K562 (cell line): ENCODE measurements at regions not wholly inside any gene's neighbourhood (a gene's known extent, or its start where the extent isn't known, plus 50 kb on each side); places are given as distances from the start of the nearest gene placed in this dataset.

Source experiments
- ATAC-seq: fragments of 200-7000 bp; cut with Tn5 transposase; 3 replicates; pipeline ENCODE4 v1.9.1; 2020; ENCODE audit warnings: moderate library complexity
- BruUV-seq: library from RNA; stranded (reverse); fragments of 400-500 nt; replicated peaks from 2 replicates; lab custom pipeline; 2021; lab: Mats Ljungman, UMichigan
- CTCF ChIA-PET: fragments of 300-600 bp; formaldehyde crosslinking; extraction: SDS; loops from one replicate; lab custom pipeline; 2021; ENCODE audit warnings: low intra/inter-chr PET ratio; lab: Yijun Ruan, JAX
- POLR2A ChIA-PET: fragments of 300-600, 350-650 bp; sonication (Branson Sonifier 250); formaldehyde crosslinking; extraction: SDS; loops from one replicate; lab custom pipeline; 2021; ENCODE audit warnings: antibody characterized with exemption, inconsistent platforms; lab: Yijun Ruan, JAX
- DNase-seq, 4 experiments: peaks; one replicate each; pipeline versions ENCODE4 v3.0.0 to v3.0.0-alpha.2; 2011 to 2018; ENCODE audit warnings: low spot score in 3 of 4, mixed read lengths in 3 of 4; ENCODE audit errors: extremely low read depth in 1 of 4
- FAIRE-seq: peaks from 2 replicates; lab custom pipeline; 2011; peaks lifted over from hg19 to GRCh38; lab: Jason Lieb, UNC
- H2AFZ ChIP-seq: 2 replicates; pipeline ENCODE4 v1.6.0; 2011; ENCODE audit warnings: low read depth, low read length, control low read depth, inconsistent platforms
- H3K27ac ChIP-seq: fragments of 200-600 bp; 3 replicates; pipeline ENCODE4 v1.8.0; 2011; ENCODE audit warnings: low read depth, mild to moderate bottlenecking, control low read depth, inconsistent platforms, low read length, moderate library complexity, mixed read lengths; ENCODE audit errors: extremely low read depth
- H3K27me3 ChIP-seq, 2 experiments: fragments of 300-600 bp in 1 of 2; 2 replicates in 1 of 2; 3 replicates in 1 of 2; pipeline versions ENCODE4 v1.6.0 to v1.8.0; 2011; ENCODE audit warnings: inconsistent platforms in 2 of 2, low read length in 2 of 2, mild to moderate bottlenecking in 1 of 2, mixed read lengths in 1 of 2, moderate library complexity in 1 of 2; ENCODE audit not compliant: control insufficient read depth in 2 of 2, insufficient read depth in 2 of 2
- H3K36me3 ChIP-seq: fragments of 300-600 bp; 3 replicates; pipeline ENCODE4 v1.8.0; 2011; ENCODE audit warnings: mild to moderate bottlenecking, low read length, inconsistent platforms; ENCODE audit not compliant: control insufficient read depth, insufficient read depth
- H3K4me1 ChIP-seq, 2 experiments: fragments of 200-600 bp in 1 of 2; replicated peaks in 1 of 2; 2 replicates in 1 of 2; 3 replicates in 1 of 2; pipeline versions ENCODE4 v1.5.1 to v1.8.0; 2011; ENCODE audit warnings: inconsistent platforms in 2 of 2, low read length in 2 of 2, mild to moderate bottlenecking in 1 of 2, mixed read lengths in 1 of 2, moderate library complexity in 1 of 2; ENCODE audit not compliant: control insufficient read depth in 2 of 2, insufficient read depth in 2 of 2
- H3K4me2 ChIP-seq: 2 replicates; pipeline ENCODE4 v1.6.1; 2011; ENCODE audit warnings: low read length, control low read depth, inconsistent platforms, mixed read lengths; ENCODE audit not compliant: insufficient read depth
- H3K4me3 ChIP-seq: fragments of 200-600 bp; sonication (generic), shearing (Covaris generic); 2 replicates; pipeline ENCODE4 v1.5.1; 2016; ENCODE audit warnings: control low read depth, inconsistent platforms
- H3K79me2 ChIP-seq: fragments of 200-600 bp; 3 replicates; pipeline ENCODE4 v1.8.0; 2011; ENCODE audit warnings: low read length, inconsistent platforms; ENCODE audit not compliant: control insufficient read depth, insufficient read depth
- H3K9ac ChIP-seq, 2 experiments: 2 replicates each; pipeline versions ENCODE4 v1.6.0 to v1.6.1; 2011; ENCODE audit warnings: low read depth in 2 of 2, low read length in 2 of 2, control low read depth in 1 of 2, inconsistent platforms in 1 of 2, mild to moderate bottlenecking in 1 of 2, mixed read lengths in 1 of 2; ENCODE audit not compliant: insufficient read depth in 1 of 2
- H3K9me1 ChIP-seq: one replicate; pipeline ENCODE4 v1.6.0; 2011; ENCODE audit warnings: inconsistent platforms, mild to moderate bottlenecking, low read length, moderate library complexity; ENCODE audit not compliant: control insufficient read depth, insufficient read depth
- H3K9me3 ChIP-seq: replicated peaks from 2 replicates; pipeline ENCODE4 v1.5.1; 2011; ENCODE audit warnings: low read depth, low read length, inconsistent platforms; ENCODE audit not compliant: control insufficient read depth, insufficient read depth
- H4K20me1 ChIP-seq: replicated peaks from 2 replicates; pipeline ENCODE4 v1.6.1; 2011; ENCODE audit warnings: low read length, inconsistent platforms, mixed read lengths; ENCODE audit not compliant: control insufficient read depth, insufficient read depth
- ETS2 ChIP-seq: IDR thresholded peaks from 2 replicates; pipeline ENCODE4 v1.6.1; 2016; ENCODE audit warnings: borderline replicate concordance, missing genetic modification characterization, mild to moderate bottlenecking, moderate library complexity, missing compliant biosample characterization; ENCODE audit not compliant: poor library complexity, severe bottlenecking
- GABPB2 ChIP-seq: fragments of 250-450 bp; sonication (Bioruptor Pico); conservative IDR thresholded peaks from 2 replicates; pipeline ENCODE4 v1.5.1; 2021; ENCODE audit warnings: mild to moderate bottlenecking
- GTF2F1 ChIP-seq: IDR thresholded peaks from 2 replicates; pipeline ENCODE4 v1.6.1; 2011; ENCODE audit warnings: low read depth, low read length, improper control_type of control experiment
- KLF13 ChIP-seq: fragments of 450-650 bp; IDR thresholded peaks from 2 replicates; pipeline ENCODE4 v1.6.1; 2016; ENCODE audit warnings: missing genetic modification characterization, low read depth, mild to moderate bottlenecking, missing compliant biosample characterization, moderate library complexity, borderline replicate concordance
- PHF21A ChIP-seq: fragments of 450-650 bp; IDR thresholded peaks from 2 replicates; pipeline ENCODE4 v1.6.1; 2017; ENCODE audit warnings: low read depth, borderline replicate concordance
- RB1 ChIP-seq: fragments of 450-650 bp; IDR thresholded peaks from 2 replicates; pipeline ENCODE4 v1.6.1; 2017; ENCODE audit warnings: low read depth, mild to moderate bottlenecking
- SMARCA5 ChIP-seq: fragments of 450-650 bp; IDR thresholded peaks from 2 replicates; pipeline ENCODE4 v1.6.1; 2016
- SREBF2 ChIP-seq: sonication (generic); formaldehyde crosslinking; IDR thresholded peaks from 2 replicates; pipeline ENCODE4 v1.4.0; 2020; ENCODE audit warnings: mild to moderate bottlenecking, missing genetic modification reagents
- ZEB2 ChIP-seq: fragments of 450-650 bp; IDR thresholded peaks from 2 replicates; pipeline ENCODE4 v1.6.1; 2016
- ZNF3 ChIP-seq: fragments of 250-450 bp; sonication (Bioruptor Pico); IDR thresholded peaks from 2 replicates; pipeline ENCODE4 v1.5.0; 2021; ENCODE audit warnings: mild to moderate bottlenecking, moderate library complexity
- WGBS: fragments of 100-300 bp; shearing (Covaris generic); methylation state at CpG from one replicate; pipeline ENCODE4 v1.1.6; 2016; ENCODE audit warnings: low coverage, mixed read lengths; ENCODE audit not compliant: insufficient coverage; ENCODE audit errors: missing lambda C conversion rate; 5-methylcytosine and 5-hydroxymethylcytosine counted together
- in situ Hi-C: fragments of 300-500 bp; cut with MboI; formaldehyde crosslinking; loops from 4 replicates; pipeline ENCODE4 v1.15.0; 2018; ENCODE audit warnings: inconsistent platforms, mixed read lengths
- intact Hi-C: fragments of 100-400 bp; cut with micrococcal nuclease; formaldehyde crosslinking; loops from 2 replicates; pipeline ENCODE4 v1.14.2; 2022
- TF ChIP-seq, protein P1 (sequence below): fragments of 450-650 bp; IDR thresholded peaks from 2 replicates; pipeline ENCODE4 v1.6.1; 2016; ENCODE audit warnings: antibody characterized with exemption
- TF ChIP-seq, protein P2 (sequence below): sonication (generic); formaldehyde crosslinking; IDR thresholded peaks from 2 replicates; pipeline ENCODE4 v1.8.1; 2022; ENCODE audit warnings: missing genetic modification reagents
- TF ChIP-seq, protein P3 (sequence below): fragments of 450-650 bp; formaldehyde crosslinking; IDR thresholded peaks from 2 replicates; pipeline ENCODE4 v1.4.0; 2022; ENCODE audit warnings: missing genetic modification characterization
- TF ChIP-seq, protein P4 (sequence below): fragments of 250-450 bp; sonication (Bioruptor Pico); IDR thresholded peaks from 2 replicates; pipeline ENCODE4 v1.9.0; 2021; ENCODE audit warnings: mild to moderate bottlenecking, inconsistent platforms
- TF ChIP-seq, protein P5 (sequence below): fragments of 150-350 bp; conservative IDR thresholded peaks from 2 replicates; pipeline ENCODE4 v1.6.1; 2014; ENCODE audit warnings: low read length

DNA sequence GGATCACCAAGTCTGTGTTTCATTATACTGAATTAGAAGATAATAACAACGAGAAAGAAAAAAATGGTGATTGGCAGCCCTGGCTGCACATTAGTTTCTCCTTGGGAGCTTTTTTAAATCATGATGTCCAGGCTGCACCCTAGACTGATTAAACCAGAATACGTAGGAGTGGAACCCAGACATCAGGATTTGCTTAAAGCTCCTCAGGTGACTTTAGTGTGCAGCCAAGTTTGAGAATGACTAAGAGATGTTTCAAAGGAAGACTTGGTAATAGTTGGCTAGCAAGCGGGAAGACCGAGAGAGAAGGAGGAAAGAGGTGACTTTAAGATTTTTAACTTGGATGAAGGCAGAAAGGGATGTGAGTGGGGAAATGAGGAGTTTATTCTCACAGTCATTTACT lies 71.4 kb upstream of the SERP2 start:
- no peaks in the 10 kb centered on the region for H3K79me2 ChIP-seq
- peaks cover 0 to 30% of the 10 kb centered on the region in 2 experiments; a peak in 4 of 5 replicates for H3K27me3 ChIP-seq
- in situ Hi-C loops (no loop called here), intact Hi-C loops (no loop called here)
- ChIA-PET POLR2A (interaction anchor here (0.6 to 1.5 kb wide), 2 partner anchors 10 to 27 kb away, joined by 3 read pairs; no protein-coding TSS in a partner anchor), CTCF (no interaction called here)
- 3% methylated on average over 4 of the region's 4 CpGs for WGBS
- no peak overlapping the region for H3K4me2 ChIP-seq
- no peaks in the 10 kb centered on the region for H3K36me3 ChIP-seq
- BruUV-seq = no TSS peak
- no peak overlapping the region for H3K9ac ChIP-seq
- no peak overlapping the region for H3K4me3 ChIP-seq
- H3K27ac ChIP-seq = no peak overlapping the region
- no peak for FAIRE-seq
- TF ChIP-seq, protein P1, sequence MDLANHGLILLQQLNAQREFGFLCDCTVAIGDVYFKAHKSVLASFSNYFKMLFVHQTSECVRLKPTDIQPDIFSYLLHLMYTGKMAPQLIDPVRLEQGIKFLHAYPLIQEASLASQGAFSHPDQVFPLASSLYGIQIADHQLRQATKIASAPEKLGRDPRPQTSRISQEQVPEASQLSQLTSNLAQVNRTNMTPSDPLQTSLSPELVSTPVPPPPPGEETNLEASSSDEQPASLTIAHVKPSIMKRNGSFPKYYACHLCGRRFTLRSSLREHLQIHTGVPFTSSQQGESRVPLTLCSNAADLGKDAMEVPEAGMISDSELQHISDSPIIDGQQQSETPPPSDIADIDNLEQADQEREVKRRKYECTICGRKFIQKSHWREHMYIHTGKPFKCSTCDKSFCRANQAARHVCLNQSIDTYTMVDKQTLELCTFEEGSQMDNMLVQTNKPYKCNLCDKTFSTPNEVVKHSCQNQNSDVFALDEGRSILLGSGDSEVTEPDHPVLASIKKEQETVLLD = no peak
- TF ChIP-seq, protein P2, sequence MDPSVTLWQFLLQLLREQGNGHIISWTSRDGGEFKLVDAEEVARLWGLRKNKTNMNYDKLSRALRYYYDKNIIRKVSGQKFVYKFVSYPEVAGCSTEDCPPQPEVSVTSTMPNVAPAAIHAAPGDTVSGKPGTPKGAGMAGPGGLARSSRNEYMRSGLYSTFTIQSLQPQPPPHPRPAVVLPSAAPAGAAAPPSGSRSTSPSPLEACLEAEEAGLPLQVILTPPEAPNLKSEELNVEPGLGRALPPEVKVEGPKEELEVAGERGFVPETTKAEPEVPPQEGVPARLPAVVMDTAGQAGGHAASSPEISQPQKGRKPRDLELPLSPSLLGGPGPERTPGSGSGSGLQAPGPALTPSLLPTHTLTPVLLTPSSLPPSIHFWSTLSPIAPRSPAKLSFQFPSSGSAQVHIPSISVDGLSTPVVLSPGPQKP (CRISPR knock-in tag) = no peak
- TF ChIP-seq SMARCA5 (no peak), SREBF2 (CRISPR knock-in tag) (no peak), ZEB2 (no peak), GABPB2 (CRISPR knock-in tag) (no peak), ETS2 (tag) (no peak), PHF21A (no peak), KLF13 (tag) (no peak), GTF2F1 (no peak), ZNF3 (no peak), RB1 (no peak)
- TF ChIP-seq, protein P3, sequence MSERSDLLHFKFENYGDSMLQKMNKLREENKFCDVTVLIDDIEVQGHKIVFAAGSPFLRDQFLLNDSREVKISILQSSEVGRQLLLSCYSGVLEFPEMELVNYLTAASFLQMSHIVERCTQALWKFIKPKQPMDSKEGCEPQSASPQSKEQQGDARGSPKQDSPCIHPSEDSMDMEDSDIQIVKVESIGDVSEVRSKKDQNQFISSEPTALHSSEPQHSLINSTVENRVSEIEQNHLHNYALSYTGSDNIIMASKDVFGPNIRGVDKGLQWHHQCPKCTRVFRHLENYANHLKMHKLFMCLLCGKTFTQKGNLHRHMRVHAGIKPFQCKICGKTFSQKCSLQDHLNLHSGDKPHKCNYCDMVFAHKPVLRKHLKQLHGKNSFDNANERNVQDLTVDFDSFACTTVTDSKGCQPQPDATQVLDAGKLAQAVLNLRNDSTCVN = no peak
- TF ChIP-seq, protein P4, sequence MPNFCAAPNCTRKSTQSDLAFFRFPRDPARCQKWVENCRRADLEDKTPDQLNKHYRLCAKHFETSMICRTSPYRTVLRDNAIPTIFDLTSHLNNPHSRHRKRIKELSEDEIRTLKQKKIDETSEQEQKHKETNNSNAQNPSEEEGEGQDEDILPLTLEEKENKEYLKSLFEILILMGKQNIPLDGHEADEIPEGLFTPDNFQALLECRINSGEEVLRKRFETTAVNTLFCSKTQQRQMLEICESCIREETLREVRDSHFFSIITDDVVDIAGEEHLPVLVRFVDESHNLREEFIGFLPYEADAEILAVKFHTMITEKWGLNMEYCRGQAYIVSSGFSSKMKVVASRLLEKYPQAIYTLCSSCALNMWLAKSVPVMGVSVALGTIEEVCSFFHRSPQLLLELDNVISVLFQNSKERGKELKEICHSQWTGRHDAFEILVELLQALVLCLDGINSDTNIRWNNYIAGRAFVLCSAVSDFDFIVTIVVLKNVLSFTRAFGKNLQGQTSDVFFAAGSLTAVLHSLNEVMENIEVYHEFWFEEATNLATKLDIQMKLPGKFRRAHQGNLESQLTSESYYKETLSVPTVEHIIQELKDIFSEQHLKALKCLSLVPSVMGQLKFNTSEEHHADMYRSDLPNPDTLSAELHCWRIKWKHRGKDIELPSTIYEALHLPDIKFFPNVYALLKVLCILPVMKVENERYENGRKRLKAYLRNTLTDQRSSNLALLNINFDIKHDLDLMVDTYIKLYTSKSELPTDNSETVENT = no peak
- TF ChIP-seq, protein P5, sequence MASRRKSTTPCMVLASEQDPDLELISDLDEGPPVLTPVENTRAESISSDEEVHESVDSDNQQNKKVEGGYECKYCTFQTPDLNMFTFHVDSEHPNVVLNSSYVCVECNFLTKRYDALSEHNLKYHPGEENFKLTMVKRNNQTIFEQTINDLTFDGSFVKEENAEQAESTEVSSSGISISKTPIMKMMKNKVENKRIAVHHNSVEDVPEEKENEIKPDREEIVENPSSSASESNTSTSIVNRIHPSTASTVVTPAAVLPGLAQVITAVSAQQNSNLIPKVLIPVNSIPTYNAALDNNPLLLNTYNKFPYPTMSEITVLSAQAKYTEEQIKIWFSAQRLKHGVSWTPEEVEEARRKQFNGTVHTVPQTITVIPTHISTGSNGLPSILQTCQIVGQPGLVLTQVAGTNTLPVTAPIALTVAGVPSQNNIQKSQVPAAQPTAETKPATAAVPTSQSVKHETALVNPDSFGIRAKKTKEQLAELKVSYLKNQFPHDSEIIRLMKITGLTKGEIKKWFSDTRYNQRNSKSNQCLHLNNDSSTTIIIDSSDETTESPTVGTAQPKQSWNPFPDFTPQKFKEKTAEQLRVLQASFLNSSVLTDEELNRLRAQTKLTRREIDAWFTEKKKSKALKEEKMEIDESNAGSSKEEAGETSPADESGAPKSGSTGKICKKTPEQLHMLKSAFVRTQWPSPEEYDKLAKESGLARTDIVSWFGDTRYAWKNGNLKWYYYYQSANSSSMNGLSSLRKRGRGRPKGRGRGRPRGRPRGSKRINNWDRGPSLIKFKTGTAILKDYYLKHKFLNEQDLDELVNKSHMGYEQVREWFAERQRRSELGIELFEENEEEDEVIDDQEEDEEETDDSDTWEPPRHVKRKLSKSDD = no peak
- no peak for ATAC-seq
- no peak for DNase-seq
- no peaks in the 10 kb centered on the region for H3K9me3 ChIP-seq
- H4K20me1 ChIP-seq = no peaks in the 10 kb centered on the region
- no peaks in the 10 kb centered on the region for H3K4me1 ChIP-seq
- no peak overlapping the region for H2AFZ ChIP-seq
- no peaks in the 10 kb centered on the region for H3K9me1 ChIP-seq
